Effector memory CD8-positive, alpha-beta T cell (primary cell): ENCODE measurements at regions not wholly inside any gene's neighbourhood (a gene's known extent, or its start where the extent isn't known, plus 50 kb on each side); places are given as distances from the start of the nearest gene placed in this dataset.

ENCODE experiments used
- ATAC-seq: fragments of 150-1000 bp; cut with Tn5 transposase; replicated peaks from 2 replicates; pipeline ENCODE4 v1.10.0; 2021; ENCODE audit warnings: mild to moderate bottlenecking, moderate library complexity
- DNase-seq, 3 experiments: peaks; one replicate each; pipeline ENCODE4 v3.0.0; 2021
- H3K27ac Mint-ChIP-seq, 2 donors: one replicate each; pipeline ENCODE4 v1.8.0; 2022; ENCODE audit warnings: mild to moderate bottlenecking in 2 of 2, mixed read lengths in 2 of 2, moderate library complexity in 2 of 2
- H3K27me3 Mint-ChIP-seq, 2 donors: one replicate each; pipeline ENCODE4 v1.8.0; 2022; ENCODE audit warnings: mixed read lengths in 2 of 2
- H3K36me3 Mint-ChIP-seq: one replicate; pipeline ENCODE4 v1.8.0; 2022; ENCODE audit warnings: mild to moderate bottlenecking, moderate library complexity, mixed read lengths; ENCODE audit not compliant: insufficient read depth
- H3K4me1 Mint-ChIP-seq, 2 donors: one replicate each; pipeline ENCODE4 v1.8.0; 2022; ENCODE audit warnings: low read depth in 2 of 2, mixed read lengths in 2 of 2
- H3K4me3 Mint-ChIP-seq, 2 donors: one replicate each; pipeline ENCODE4 v1.8.0; 2022; ENCODE audit warnings: mild to moderate bottlenecking in 2 of 2, mixed read lengths in 2 of 2, moderate library complexity in 2 of 2
- H3K9me3 Mint-ChIP-seq, 2 donors: one replicate each; pipeline ENCODE4 v1.8.0; 2022; ENCODE audit warnings: mixed read lengths in 2 of 2

- no peaks in the 10 kb centered on the region for H3K36me3 Mint-ChIP-seq
- no peak overlapping the region for H3K4me3 Mint-ChIP-seq
- no peaks in the 10 kb centered on the region for H3K27me3 Mint-ChIP-seq
- DNase-seq (no peak), ATAC-seq (no peak)
- H3K27ac Mint-ChIP-seq, result no peak overlapping the region
- no peaks in the 10 kb centered on the region for H3K4me1 Mint-ChIP-seq
- peaks cover 6 to 8% of the 10 kb centered on the region in 2 donors for H3K9me3 Mint-ChIP-seq
Observed at GRCh38 chr11:23399995-23400394, 539.7 kb upstream of the CCDC179 start.

GRCh38 chr11:23403210-23404185 lies 543.2 kb upstream of the CCDC179 start:
- no peak overlapping the region for H3K27ac Mint-ChIP-seq
- no peaks in the 10 kb centered on the region for H3K4me1 Mint-ChIP-seq
- H3K36me3 Mint-ChIP-seq, result no peaks in the 10 kb centered on the region
- no peak overlapping the region for H3K4me3 Mint-ChIP-seq
- peaks cover 6 to 8% of the 10 kb centered on the region in 2 donors for H3K9me3 Mint-ChIP-seq
- no peak for ATAC-seq
- no peaks in the 10 kb centered on the region for H3K27me3 Mint-ChIP-seq
- no peak for DNase-seq

GRCh38 chr11:23404225-23405160 lies 544.2 kb upstream of the CCDC179 start:
- H3K4me3 Mint-ChIP-seq, result no peak overlapping the region

GRCh38 chr11:23405350-23405937 lies 545.2 kb upstream of the CCDC179 start:
- Mint-ChIP-seq H3K27me3 (no peaks in the 10 kb centered on the region), H3K4me1 (no peaks in the 10 kb centered on the region), H3K36me3 (no peaks in the 10 kb centered on the region), H3K9me3 (peaks cover under 1 to 4% of the 10 kb centered on the region in 2 donors), H3K27ac (no peak overlapping the region), H3K4me3 (no peak overlapping the region)
- no peak for ATAC-seq
- DNase-seq, result no peak

More at GRCh38 chr11:23404225-23405160, 544.2 kb upstream of the CCDC179 start:
- DNase-seq (no peak), ATAC-seq (no peak)
- Mint-ChIP-seq H3K36me3 (no peaks in the 10 kb centered on the region), H3K9me3 (peaks cover 5 to 6% of the 10 kb centered on the region in 2 donors), H3K27ac (no peak overlapping the region), H3K27me3 (no peaks in the 10 kb centered on the region), H3K4me1 (no peaks in the 10 kb centered on the region)

DNA sequence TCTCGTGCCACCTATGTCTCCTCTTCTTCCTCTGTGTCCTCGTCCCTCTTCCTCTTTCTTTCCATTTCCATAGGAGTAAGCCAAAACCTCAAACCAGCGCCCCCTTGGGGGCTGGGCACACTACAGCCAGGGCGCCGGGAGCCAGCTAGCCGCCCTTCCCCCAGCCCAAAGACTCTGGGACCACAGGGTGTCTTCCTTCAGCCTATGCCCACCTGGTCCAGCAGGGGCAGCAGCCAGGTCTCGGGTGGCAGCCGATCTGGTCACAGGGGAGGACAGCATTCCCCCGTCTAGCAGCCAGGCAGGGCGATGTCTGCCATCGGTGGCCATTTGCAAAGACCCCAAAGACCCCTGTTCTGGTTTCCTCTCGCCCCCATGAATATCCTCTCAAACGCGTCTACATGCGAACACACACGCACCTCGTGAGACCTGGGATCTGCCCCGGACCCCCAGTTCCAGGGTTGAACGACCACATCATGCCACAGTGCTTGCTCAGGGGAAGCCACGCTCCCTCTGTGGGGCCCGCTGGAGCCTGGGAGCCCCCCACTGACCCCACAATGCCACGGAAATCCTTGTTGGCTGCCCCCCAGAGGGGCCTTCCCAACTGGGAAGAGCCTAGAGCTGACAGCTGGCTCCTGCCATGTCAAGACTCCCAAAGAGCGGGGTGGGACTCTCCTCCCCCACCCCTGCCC lies 546.0 kb upstream of the CCDC179 start:
- Mint-ChIP-seq H3K27me3 (no peaks in the 10 kb centered on the region), H3K27ac (no peak overlapping the region), H3K4me1 (no peaks in the 10 kb centered on the region), H3K9me3 (peaks cover 8 to 9% of the 10 kb centered on the region in 2 donors), H3K36me3 (no peaks in the 10 kb centered on the region), H3K4me3 (no peak overlapping the region)
- DNase-seq (no peak), ATAC-seq (no peak)

DNA sequence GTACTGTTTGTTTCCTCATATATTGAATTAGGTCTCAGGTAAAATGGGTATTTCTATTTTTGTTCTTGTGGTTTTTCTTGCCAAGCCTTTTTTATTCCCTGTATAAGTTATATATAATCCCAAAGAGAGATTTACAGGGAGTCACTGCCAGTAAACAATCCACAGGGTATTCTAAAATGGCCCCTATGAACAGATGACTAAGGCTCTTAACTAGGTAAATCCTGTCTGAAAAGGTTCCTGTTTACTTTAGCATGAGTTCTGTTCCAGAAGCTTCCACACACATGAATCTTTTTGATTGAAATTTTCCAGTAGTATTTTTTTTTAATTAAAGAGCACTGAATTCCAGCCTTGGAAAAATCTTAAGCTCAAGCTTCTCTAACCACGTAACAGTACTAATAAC lies 552.8 kb upstream of the CCDC179 start:
- no peak for ATAC-seq
- Mint-ChIP-seq H3K4me1 (no peaks in the 10 kb centered on the region), H3K27me3 (no peaks in the 10 kb centered on the region), H3K9me3 (peaks cover 16 to 17% of the 10 kb centered on the region in 2 donors), H3K4me3 (no peak overlapping the region), H3K27ac (no peak overlapping the region), H3K36me3 (no peaks in the 10 kb centered on the region)
- no peak for DNase-seq

GRCh38 chr11:23423104-23423503 lies 562.8 kb upstream of the CCDC179 start:
- Mint-ChIP-seq H3K36me3 (no peaks in the 10 kb centered on the region), H3K4me1 (no peaks in the 10 kb centered on the region), H3K27ac (no peak overlapping the region), H3K27me3 (no peaks in the 10 kb centered on the region), H3K9me3 (peaks cover 8% of the 10 kb centered on the region in 2 donors), H3K4me3 (no peak overlapping the region)
- DNase-seq, result no peak
- ATAC-seq, result no peak

DNA sequence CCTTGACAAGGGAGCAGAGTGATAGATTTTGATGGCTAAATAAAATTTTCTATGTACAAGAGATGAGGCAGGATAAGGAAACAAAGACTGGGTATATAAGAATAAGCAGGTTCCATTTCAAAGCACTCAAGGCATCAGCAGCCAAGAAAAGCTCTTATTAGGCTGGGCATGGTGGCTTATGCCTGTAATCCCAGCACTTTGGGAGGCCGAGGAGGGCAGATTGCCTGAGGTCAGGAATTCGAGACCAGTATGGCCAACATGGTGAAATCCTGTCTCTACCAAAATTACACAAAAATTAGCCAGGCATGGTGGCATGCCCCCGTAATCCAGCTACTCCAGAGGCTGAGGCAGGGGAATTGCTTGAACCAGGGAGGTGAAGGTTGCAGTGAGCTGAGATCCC lies 563.4 kb upstream of the CCDC179 start:
- no peak for ATAC-seq
- Mint-ChIP-seq H3K4me3 (no peak overlapping the region), H3K4me1 (no peaks in the 10 kb centered on the region), H3K27me3 (no peaks in the 10 kb centered on the region), H3K36me3 (no peaks in the 10 kb centered on the region), H3K9me3 (peaks cover 8 to 10% of the 10 kb centered on the region in 2 donors), H3K27ac (no peak overlapping the region)
- DNase-seq, result no peak

DNA sequence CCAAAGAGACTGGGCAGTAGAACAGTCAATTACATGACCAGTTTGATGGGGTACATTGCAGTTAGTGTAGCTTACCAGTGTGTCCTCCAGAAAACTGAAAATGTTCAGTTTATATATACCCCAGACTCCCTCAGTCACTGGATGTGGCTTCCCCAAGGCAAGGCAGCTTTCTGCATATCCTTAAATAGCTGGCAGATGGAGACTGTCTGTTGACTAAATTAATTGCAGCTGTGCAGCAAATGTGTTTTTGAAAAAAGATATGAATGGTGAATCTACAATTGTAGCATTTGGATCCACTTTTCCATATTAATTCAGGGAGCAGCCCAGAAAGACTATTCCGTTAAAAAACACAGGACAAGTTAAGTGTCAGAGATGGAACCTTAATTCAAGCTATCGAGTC lies 565.1 kb upstream of the CCDC179 start:
- H3K4me3 Mint-ChIP-seq, result no peak overlapping the region
- no peak overlapping the region for H3K27ac Mint-ChIP-seq
- H3K9me3 Mint-ChIP-seq, result peaks cover 9 to 13% of the 10 kb centered on the region in 2 donors
- no peaks in the 10 kb centered on the region for H3K36me3 Mint-ChIP-seq
- H3K4me1 Mint-ChIP-seq, result no peaks in the 10 kb centered on the region
- DNase-seq, result no peak
- no peak for ATAC-seq
- no peaks in the 10 kb centered on the region for H3K27me3 Mint-ChIP-seq

GRCh38 chr11:23429569-23429968 lies 569.3 kb upstream of the CCDC179 start:
- ATAC-seq, result no peak
- Mint-ChIP-seq H3K36me3 (no peaks in the 10 kb centered on the region), H3K27me3 (no peaks in the 10 kb centered on the region)

DNA sequence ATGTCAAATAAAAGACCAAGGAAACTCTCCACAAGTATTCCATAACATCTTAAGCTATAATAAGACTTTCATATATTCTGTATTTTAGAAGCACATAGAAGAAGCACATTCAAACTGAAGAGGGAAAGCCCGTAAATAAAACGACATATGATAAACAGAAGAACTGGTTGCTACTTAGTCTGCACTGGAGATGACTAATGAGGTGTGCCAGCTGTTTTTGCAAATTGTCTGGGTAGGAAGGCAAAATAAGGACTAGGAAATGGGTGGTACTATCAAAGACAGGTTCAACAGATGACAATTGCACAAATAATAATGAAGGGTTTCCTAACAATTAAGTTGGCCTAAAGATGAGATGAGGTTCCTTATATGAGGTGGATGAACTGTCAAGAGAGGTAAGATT lies 593.2 kb upstream of the CCDC179 start:
- H3K4me1 Mint-ChIP-seq, result no peaks in the 10 kb centered on the region
- H3K4me3 Mint-ChIP-seq, result no peak overlapping the region
- no peak for ATAC-seq
- no peaks in the 10 kb centered on the region for H3K27me3 Mint-ChIP-seq
- H3K36me3 Mint-ChIP-seq, result peaks cover 3% of the 10 kb centered on the region
- H3K9me3 Mint-ChIP-seq, result peaks cover 0 to 8% of the 10 kb centered on the region in 2 donors
- DNase-seq, result no peak
- H3K27ac Mint-ChIP-seq, result no peak overlapping the region

More at GRCh38 chr11:23429569-23429968, 569.3 kb upstream of the CCDC179 start:
- Mint-ChIP-seq H3K27ac (no peak overlapping the region), H3K4me3 (no peak overlapping the region), H3K4me1 (no peaks in the 10 kb centered on the region), H3K9me3 (peaks cover 9 to 14% of the 10 kb centered on the region in 2 donors)
- no peak for DNase-seq

DNA sequence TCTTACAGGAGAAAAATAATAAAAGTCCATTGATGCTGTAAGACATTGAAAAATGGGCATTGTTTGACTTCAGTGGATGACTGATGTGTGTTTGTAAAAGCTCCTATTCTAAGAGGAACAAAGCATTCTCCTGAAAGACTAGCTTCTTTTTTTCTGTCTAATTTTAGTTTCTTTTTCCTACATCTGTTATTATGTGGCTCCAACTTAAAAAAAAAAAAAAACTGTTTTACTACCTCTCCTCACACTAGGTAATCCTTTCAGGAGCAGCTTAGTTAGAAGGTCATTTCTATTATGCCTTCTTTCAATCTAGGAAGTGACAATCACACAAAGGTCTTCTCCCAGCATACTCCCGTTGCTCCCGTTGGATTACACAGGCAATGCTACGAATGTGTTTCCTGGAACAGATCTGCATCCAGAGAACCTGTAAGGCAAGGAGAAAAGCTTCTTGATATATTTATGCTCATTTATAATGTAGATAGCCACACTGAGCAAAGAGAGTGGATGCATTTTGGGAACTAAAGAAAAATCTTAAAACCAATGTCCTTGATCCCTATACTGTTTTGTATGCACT lies 595.1 kb upstream of the CCDC179 start:
- ATAC-seq (no peak), DNase-seq (no peak)
- H3K4me3 Mint-ChIP-seq, result no peak overlapping the region
- peaks cover 3% of the 10 kb centered on the region for H3K36me3 Mint-ChIP-seq
- H3K4me1 Mint-ChIP-seq, result no peaks in the 10 kb centered on the region
- peaks cover 0 to 5% of the 10 kb centered on the region in 2 donors for H3K9me3 Mint-ChIP-seq
- no peak overlapping the region for H3K27ac Mint-ChIP-seq
- H3K27me3 Mint-ChIP-seq, result no peaks in the 10 kb centered on the region
